DMS53 treated with DMSO at 0.1 percent for 48 hours (cell line): ENCODE measurements at regions not wholly inside any gene's neighbourhood (a gene's known extent, or its start where the extent isn't known, plus 50 kb on each side); places are given as distances from the start of the nearest gene placed in this dataset.

Experiments
- DNase-seq: peaks from one replicate; lab custom pipeline; 2025; ENCODE audit not compliant: unreplicated experiment; lab: John Stamatoyannopoulos, UW

- DNase-seq, result no peak
Observed at GRCh38 chr2:239749272-239749873, 275.8 kb downstream of the NDUFA10 start.

GRCh38 chr2:239748811-239749210 lies 276.3 kb downstream of the NDUFA10 start:
- DNase-seq, result no peak

DNA sequence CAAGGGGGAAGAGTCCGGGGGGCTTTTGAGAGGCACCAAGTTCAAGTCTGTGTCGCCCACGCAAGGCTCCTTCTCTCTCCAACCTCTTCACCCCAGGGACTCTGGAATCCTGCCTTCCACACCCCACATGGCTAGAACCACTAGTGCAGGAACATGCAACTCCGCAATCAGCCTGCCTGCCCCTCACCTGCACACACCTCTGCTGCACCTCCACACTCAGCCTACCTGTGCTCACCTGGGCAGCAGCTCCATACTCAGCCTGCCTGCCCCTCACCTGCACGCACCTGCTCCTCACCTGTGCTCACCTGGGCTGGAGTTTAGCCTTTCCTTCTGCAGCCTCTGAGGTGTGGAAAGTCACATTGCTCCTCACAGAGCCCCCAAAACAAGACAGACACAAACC lies 277.4 kb downstream of the NDUFA10 start:
- no peak for DNase-seq

DNA sequence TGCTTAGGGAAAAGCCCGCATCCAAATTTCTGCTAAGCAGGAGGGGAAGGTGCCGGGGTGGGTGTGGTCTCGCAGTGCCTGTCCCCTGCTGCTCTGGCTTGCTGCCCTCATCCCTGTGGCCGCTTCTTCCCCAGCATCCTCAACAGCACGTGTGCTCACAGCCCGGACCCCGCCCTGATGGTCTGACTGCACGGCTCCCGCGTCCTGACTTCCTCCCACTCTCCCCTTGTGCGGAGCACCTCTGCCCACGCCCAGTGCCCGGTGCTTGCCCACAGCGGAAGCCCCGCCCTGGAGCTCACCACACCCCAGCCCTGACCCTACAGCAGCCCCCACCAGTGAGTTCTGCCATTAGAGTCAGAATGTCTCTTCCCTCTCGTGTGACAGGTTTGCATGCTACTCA lies 277.9 kb downstream of the NDUFA10 start:
- DNase-seq, result no peak

DNA sequence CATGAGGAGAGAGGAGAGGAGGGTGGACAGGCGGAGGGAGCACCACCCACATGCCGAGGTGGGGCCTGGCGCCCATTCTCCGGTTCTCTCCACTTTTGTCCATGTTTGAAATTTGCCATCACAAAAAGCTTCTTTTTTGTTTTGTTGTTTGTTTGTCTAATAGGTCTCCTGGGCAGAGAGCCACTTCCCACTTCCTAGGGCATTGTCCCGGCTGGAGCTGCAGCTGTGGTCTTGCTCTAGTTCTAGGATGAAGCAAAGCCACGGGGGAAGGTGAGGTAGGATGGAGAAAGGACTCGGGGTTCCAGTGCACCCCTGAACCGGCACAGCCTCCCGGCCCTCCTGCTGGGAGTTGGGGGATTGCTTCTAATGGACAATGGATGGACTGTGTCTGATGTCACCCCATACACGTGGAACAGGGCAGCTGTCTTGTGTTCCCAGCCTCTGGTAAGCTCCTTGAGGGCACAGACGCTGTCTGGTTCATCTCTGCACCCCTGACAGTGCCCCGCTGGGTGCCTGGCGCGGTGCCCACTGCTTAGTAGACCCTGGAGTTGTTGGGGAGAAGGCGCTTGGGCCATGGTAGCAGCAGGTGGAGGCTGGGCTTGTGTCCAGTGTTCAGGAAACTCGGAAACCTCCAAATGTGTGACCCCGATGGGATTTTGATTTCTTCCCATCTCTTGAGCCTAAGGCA lies 278.4 kb downstream of the NDUFA10 start:
- no peak for DNase-seq

GRCh38 chr2:239745386-239746227 lies 279.5 kb downstream of the NDUFA10 start:
- DNase-seq, result no peak

- no peak for DNase-seq
Observed at GRCh38 chr2:239744706-239745340, 280.3 kb downstream of the NDUFA10 start.

- DNase-seq, result no peak
Observed at GRCh38 chr2:239743206-239743605, 281.9 kb downstream of the NDUFA10 start.

DNA sequence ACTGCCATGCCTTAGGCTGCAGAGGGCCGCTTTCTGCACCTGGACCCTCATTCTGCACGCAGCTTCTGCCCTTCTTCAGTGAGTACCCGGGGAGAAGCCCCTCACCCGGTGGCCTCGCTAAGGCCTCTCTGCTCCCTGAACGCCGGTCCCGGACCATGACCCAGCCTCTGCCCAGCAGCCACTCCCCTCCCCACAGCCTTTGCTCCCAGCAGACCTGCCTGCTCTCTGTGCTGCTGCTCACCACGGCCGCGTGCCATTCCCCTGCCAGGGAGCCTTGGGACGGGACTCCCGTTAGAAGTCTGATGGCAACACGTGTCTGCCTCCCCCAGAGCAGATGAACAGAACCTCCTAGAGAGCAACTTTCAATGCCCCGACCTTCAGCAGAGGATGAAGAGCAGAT lies 282.8 kb downstream of the NDUFA10 start:
- DNase-seq, result no peak

DNA sequence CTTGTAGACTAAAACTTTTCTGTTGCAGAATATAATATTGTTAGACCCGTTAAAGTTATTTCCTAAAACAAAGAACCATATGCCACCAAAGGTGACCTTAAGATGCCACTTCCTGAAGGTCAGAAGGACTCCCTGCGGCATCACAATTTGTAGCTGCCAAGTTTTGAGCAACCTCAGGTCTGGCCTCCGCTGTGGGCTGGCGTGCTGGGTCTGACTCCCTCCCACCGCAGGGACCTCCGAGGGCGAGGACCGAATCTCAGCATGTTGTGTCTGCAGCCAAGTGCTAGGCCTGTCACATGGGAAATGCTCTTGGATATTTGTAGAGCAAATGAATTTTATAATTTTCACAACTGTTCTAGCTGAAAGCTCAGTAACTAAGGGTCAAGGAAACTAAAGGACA lies 285.9 kb downstream of the NDUFA10 start:
- DNase-seq, result no peak

- no peak for DNase-seq
Observed at GRCh38 chr2:239738159-239738558, 287.0 kb downstream of the NDUFA10 start.

- no peak for DNase-seq
Observed at GRCh38 chr2:239737144-239737463, 288.0 kb downstream of the NDUFA10 start.

GRCh38 chr2:239736358-239737143 lies 288.6 kb downstream of the NDUFA10 start:
- DNase-seq, result no peak

DNA sequence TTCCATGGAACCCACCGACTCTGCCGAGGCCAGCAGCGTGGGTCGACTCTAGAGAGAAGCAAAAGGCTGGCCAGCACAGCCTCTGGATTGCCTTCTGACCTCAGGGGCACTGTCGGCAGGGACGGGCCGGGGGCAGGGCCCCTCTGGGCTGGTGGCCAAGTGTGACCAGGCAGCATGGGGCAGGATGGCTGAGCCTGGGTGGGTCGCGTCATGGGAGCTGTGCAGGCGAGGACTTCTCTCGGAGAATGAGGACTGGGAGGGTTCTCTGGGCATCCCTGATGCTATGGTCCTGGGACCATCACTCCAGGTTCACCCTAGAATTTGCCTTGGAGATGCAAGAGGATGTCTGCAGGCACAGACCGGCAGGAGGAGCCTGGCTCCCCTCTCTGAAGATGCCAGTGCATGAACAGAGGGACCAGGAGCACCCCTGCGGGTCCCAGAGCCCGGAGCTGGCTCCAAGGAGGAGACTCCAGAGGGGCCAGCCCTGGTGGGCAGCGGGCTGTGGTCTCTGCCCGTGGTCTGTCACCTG lies 289.2 kb downstream of the NDUFA10 start:
- DNase-seq, result no peak

- DNase-seq, result no peak
Observed at GRCh38 chr2:239735131-239735828, 289.9 kb downstream of the NDUFA10 start.

- no peak for DNase-seq
Observed at GRCh38 chr2:239734436-239735005, 290.6 kb downstream of the NDUFA10 start.

GRCh38 chr2:239732666-239733010 lies 292.5 kb downstream of the NDUFA10 start:
- DNase-seq, result no peak

DNA sequence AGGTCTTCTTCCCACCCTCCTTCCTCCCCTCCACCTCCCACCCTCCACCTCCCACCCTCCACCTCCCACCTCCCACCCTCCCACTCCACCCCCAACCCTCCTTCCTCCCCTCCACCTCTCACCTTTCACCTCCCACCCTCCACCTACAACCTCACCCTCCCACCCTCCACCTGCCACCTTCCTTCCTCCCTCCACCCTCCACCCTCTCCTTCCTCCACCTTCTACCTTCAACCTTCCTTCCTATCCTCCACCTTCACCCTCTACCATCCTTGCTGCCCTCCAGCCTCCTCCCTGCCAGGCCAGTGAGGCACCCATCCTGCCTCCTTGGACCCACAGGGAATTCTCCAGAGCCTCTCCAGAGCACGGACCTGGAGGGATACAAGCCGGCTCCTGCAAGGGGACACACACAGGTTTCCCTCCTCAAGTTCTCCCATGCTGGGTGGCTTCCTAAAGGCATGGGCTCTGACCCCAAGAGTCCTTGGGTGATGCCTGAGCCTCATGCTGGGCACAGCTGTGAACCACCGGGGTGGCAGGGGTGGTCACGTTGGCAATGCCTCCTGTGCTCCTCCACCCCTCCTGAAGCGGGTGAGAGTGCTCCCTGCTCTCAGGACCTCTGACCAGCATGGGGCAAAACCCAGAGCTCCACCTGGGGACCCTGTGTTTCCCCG lies 293.0 kb downstream of the NDUFA10 start:
- no peak for DNase-seq

DNA sequence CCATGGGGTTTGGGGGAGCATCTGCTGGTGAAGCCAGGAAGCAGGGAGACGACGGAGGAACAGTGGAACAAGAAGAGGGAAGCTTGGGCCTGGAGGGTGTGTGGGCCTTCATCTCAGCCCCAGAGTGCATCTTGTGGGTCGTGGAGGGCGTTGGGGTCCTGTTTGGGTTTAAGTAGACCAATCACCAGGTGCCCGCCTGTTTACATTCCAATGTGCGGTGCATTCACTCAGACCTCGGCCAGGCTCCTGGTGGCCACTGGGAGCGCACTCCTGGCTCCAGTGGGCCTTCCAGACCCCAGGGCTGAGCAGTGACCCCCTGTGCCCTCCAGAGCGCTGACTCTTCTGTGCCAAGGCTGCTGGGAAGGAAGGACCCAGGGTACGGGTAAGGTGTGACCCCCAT lies 293.7 kb downstream of the NDUFA10 start:
- DNase-seq, result no peak
